Ishikawa (cell line): ENCODE measurements at regions not wholly inside any gene's neighbourhood (a gene's known extent, or its start where the extent isn't known, plus 50 kb on each side); places are given as distances from the start of the nearest gene placed in this dataset.

Source experiments
- CEBPB ChIP-seq: IDR thresholded peaks from 2 replicates; pipeline ENCODE4 v1.6.1; 2012
- CREB1 ChIP-seq: IDR thresholded peaks from 2 replicates; pipeline ENCODE4 v1.6.1; 2012; ENCODE audit warnings: low read depth
- EGR1 ChIP-seq: IDR thresholded peaks from 2 replicates; pipeline ENCODE4 v1.6.1; 2012
- EP300 ChIP-seq: IDR thresholded peaks from 2 replicates; pipeline ENCODE4 v1.6.1; 2012; ENCODE audit warnings: borderline replicate concordance
- FOXM1 ChIP-seq: IDR thresholded peaks from 2 replicates; pipeline ENCODE4 v1.6.1; 2012; ENCODE audit warnings: low read depth, borderline replicate concordance
- MAX ChIP-seq: IDR thresholded peaks from 2 replicates; pipeline ENCODE4 v1.6.1; 2012
- NFIC ChIP-seq: IDR thresholded peaks from 2 replicates; pipeline ENCODE4 v1.6.1; 2012
- RAD21 ChIP-seq: IDR thresholded peaks from 2 replicates; pipeline ENCODE4 v1.6.1; 2012; ENCODE audit warnings: low read depth
- REST ChIP-seq: IDR thresholded peaks from 2 replicates; pipeline ENCODE4 v1.6.1; 2012; ENCODE audit warnings: low read depth, mild to moderate bottlenecking
- TAF1 ChIP-seq: IDR thresholded peaks from 2 replicates; pipeline ENCODE4 v1.6.1; 2012; ENCODE audit warnings: low read depth, mild to moderate bottlenecking
- TCF12 ChIP-seq: IDR thresholded peaks from 2 replicates; pipeline ENCODE4 v1.6.1; 2012; ENCODE audit warnings: low read depth
- TEAD4 ChIP-seq: IDR thresholded peaks from 2 replicates; pipeline ENCODE4 v1.6.1; 2012
- USF1 ChIP-seq: IDR thresholded peaks from 2 replicates; pipeline ENCODE4 v1.6.1; 2012
- YY1 ChIP-seq: IDR thresholded peaks from 2 replicates; pipeline ENCODE4 v1.6.1; 2012; ENCODE audit warnings: low read depth
- ZBTB7A ChIP-seq: IDR thresholded peaks from 2 replicates; pipeline ENCODE4 v1.6.1; 2012; ENCODE audit warnings: low read depth

- TF ChIP-seq NFIC = no peak
- no peak for TF ChIP-seq FOXM1
- TF ChIP-seq EGR1 = no peak
- TF ChIP-seq ZBTB7A = no peak
- no peak for TF ChIP-seq RAD21
- TF ChIP-seq YY1 = no peak
- TF ChIP-seq TAF1 = no peak
- no peak for TF ChIP-seq CEBPB
- no peak for TF ChIP-seq TEAD4
- no peak for TF ChIP-seq USF1
- TF ChIP-seq EP300 = no peak
- no peak for TF ChIP-seq MAX
- TF ChIP-seq CREB1 = no peak
- TF ChIP-seq REST = no peak
Observed at GRCh38 chr10:129402459-129402858, 64.6 kb upstream of the MGMT start.

- TF ChIP-seq USF1 (peak; percentile 52), EGR1 (no peak)
Observed at GRCh38 chr10:129404091-129404490, 63.0 kb upstream of the MGMT start.

GRCh38 chr10:129405389-129405788 lies 61.7 kb upstream of the MGMT start:
- TF ChIP-seq YY1 = no peak
- TF ChIP-seq TCF12 = no peak
- no peak for TF ChIP-seq USF1
- no peak for TF ChIP-seq FOXM1
- no peak for TF ChIP-seq CEBPB
- no peak for TF ChIP-seq ZBTB7A
- no peak for TF ChIP-seq TEAD4
- no peak for TF ChIP-seq CREB1
- no peak for TF ChIP-seq TAF1
- no peak for TF ChIP-seq MAX
- no peak for TF ChIP-seq NFIC
- TF ChIP-seq RAD21 = no peak
- no peak for TF ChIP-seq EP300
- TF ChIP-seq REST = no peak

GRCh38 chr10:129410688-129411392 lies 56.2 kb upstream of the MGMT start:
- TF ChIP-seq CREB1 (no peak), NFIC (no peak), FOXM1 (no peak), TAF1 (no peak), USF1 (no peak), MAX (no peak), EP300 (no peak), EGR1 (no peak), YY1 (no peak), TCF12 (no peak), TEAD4 (no peak), REST (no peak), ZBTB7A (no peak), CEBPB (no peak)
